GM12892 (cell line): ENCODE measurements at regions not wholly inside any gene's neighbourhood (a gene's known extent, or its start where the extent isn't known, plus 50 kb on each side); places are given as distances from the start of the nearest gene placed in this dataset.

Experiments used
- POLR2A ChIP-seq: IDR thresholded peaks from 2 replicates; pipeline ENCODE4 v1.6.1; 2011; ENCODE audit warnings: low read depth, low read length, control low read depth
- POLR2AphosphoS5 ChIP-seq: IDR thresholded peaks from 2 replicates; pipeline ENCODE4 v1.6.1; 2011; ENCODE audit warnings: low read depth, low read length, control low read depth
- TAF1 ChIP-seq: IDR thresholded peaks from 2 replicates; pipeline ENCODE4 v1.6.1; 2011; ENCODE audit warnings: low read depth, mild to moderate bottlenecking, control low read depth, low read length, borderline replicate concordance

DNA sequence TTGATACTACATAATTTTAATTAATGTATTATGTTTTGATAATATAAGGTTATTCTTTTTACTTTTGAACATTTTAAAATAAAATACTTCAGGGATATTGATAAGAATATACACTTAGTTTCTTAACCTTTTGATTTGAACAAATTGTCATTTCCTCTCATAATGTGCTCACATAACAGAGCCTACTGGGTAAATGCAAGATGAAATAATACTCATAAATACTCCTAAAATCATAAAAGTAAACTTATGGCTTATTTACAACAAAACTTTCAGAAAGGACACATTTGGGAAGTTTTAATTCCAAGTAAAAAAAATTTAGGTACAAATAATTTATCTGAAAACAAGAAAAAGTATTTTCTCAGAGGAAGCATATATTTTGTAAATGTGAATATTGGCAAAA, 101.6 kb upstream of the ABCB5 start:
- no peak for TF ChIP-seq POLR2A
- no peak for TF ChIP-seq POLR2AphosphoS5
- TF ChIP-seq TAF1 = no peak
